HepG2 (cell line): ENCODE measurements at regions not wholly inside any gene's neighbourhood (a gene's known extent, or its start where the extent isn't known, plus 50 kb on each side); places are given as distances from the start of the nearest gene placed in this dataset.

Experiments
- ATF7-NPFF ChIP-seq: sonication (generic); formaldehyde crosslinking; IDR thresholded peaks from 2 replicates; pipeline ENCODE4 v1.8.1; 2023; ENCODE audit warnings: mild to moderate bottlenecking, low read depth, missing genetic modification reagents, moderate library complexity
- CEBPB ChIP-seq: IDR thresholded peaks from 2 replicates; pipeline ENCODE4 v1.6.1; 2011; ENCODE audit warnings: low read depth, low read length, improper control_type of control experiment, borderline replicate concordance
- CTCF ChIP-seq: sonication (generic); formaldehyde crosslinking; IDR thresholded peaks from 2 replicates; pipeline ENCODE4 v1.5.0; 2020; ENCODE audit warnings: mild to moderate bottlenecking, missing genetic modification reagents, moderate library complexity
- ELF1 ChIP-seq: sonication (generic); formaldehyde crosslinking; IDR thresholded peaks from 2 replicates; pipeline ENCODE4 v1.4.0; 2020; ENCODE audit warnings: missing genetic modification reagents
- GTF2F1 ChIP-seq: fragments of 150-350 bp; IDR thresholded peaks from 2 replicates; pipeline ENCODE4 v1.6.1; 2014; ENCODE audit warnings: low read length
- KMT2A ChIP-seq: sonication (generic); formaldehyde crosslinking; IDR thresholded peaks from 2 replicates; pipeline ENCODE4 v1.4.0; 2020; ENCODE audit warnings: missing genetic modification reagents
- MAX ChIP-seq: IDR thresholded peaks from 2 replicates; pipeline ENCODE4 v1.6.1; 2012; ENCODE audit warnings: inconsistent platforms
- MLLT10 ChIP-seq: sonication (generic); formaldehyde crosslinking; IDR thresholded peaks from 2 replicates; pipeline ENCODE4 v1.4.0; 2020; ENCODE audit warnings: missing genetic modification reagents
- RELA ChIP-seq: sonication (generic); formaldehyde crosslinking; IDR thresholded peaks from 2 replicates; pipeline ENCODE4 v1.4.0; 2020; ENCODE audit warnings: missing genetic modification reagents
- ZFP36L2 ChIP-seq: sonication (generic); formaldehyde crosslinking; IDR thresholded peaks from 2 replicates; pipeline ENCODE4 v1.4.0; 2020; ENCODE audit warnings: missing genetic modification reagents
- ZFP90 ChIP-seq: sonication (generic); formaldehyde crosslinking; IDR thresholded peaks from 2 replicates; pipeline ENCODE4 v1.8.0; 2022; ENCODE audit warnings: missing genetic modification reagents, mild to moderate bottlenecking, inconsistent platforms, borderline replicate concordance
- ZNF687 ChIP-seq: sonication (generic); formaldehyde crosslinking; IDR thresholded peaks from 2 replicates; pipeline ENCODE4 v1.5.1; 2020; ENCODE audit warnings: mild to moderate bottlenecking, missing genetic modification reagents, moderate library complexity
- ZNF772 ChIP-seq: sonication (generic); formaldehyde crosslinking; IDR thresholded peaks from 2 replicates; pipeline ENCODE4 v1.5.0; 2020; ENCODE audit warnings: mild to moderate bottlenecking, missing genetic modification reagents

GRCh38 chr6:81826784-81827183, 74.3 kb upstream of the TENT5A start:
- no peak for TF ChIP-seq ZNF772 (CRISPR knock-in tag)
- no peak for TF ChIP-seq MAX
- TF ChIP-seq CTCF (CRISPR knock-in tag): no peak
- TF ChIP-seq ZFP36L2 (CRISPR knock-in tag): no peak
- TF ChIP-seq KMT2A (CRISPR knock-in tag): no peak
- no peak for TF ChIP-seq GTF2F1
- TF ChIP-seq ATF7-NPFF (CRISPR knock-in tag): no peak
- no peak for TF ChIP-seq ZNF687 (CRISPR knock-in tag)
- no peak for TF ChIP-seq CEBPB
- TF ChIP-seq RELA (CRISPR knock-in tag): no peak
- TF ChIP-seq ELF1 (CRISPR knock-in tag): no peak
- TF ChIP-seq MLLT10: no peak
- TF ChIP-seq ZFP90: no peak
